Duodenal mucosa (tissue), 2 donors: ENCODE measurements at regions not wholly inside any gene's neighbourhood (a gene's known extent, or its start where the extent isn't known, plus 50 kb on each side); places are given as distances from the start of the nearest gene placed in this dataset.

Experiments
- H3K27ac ChIP-seq: one replicate; pipeline ENCODE4 v1.7.0; 2013; ENCODE audit warnings: low read depth, low read length
- H3K27me3 ChIP-seq, 2 donors: one replicate each; pipeline ENCODE4 v1.7.0; 2013; ENCODE audit warnings: low read length in 2 of 2, control low read depth in 1 of 2; ENCODE audit not compliant: insufficient read depth in 2 of 2, control insufficient read depth in 1 of 2
- H3K36me3 ChIP-seq, 2 donors: one replicate each; pipeline ENCODE4 v1.7.0; 2013; ENCODE audit warnings: low read length in 2 of 2, control low read depth in 1 of 2; ENCODE audit not compliant: insufficient read depth in 2 of 2, control insufficient read depth in 1 of 2
- H3K4me1 ChIP-seq, 2 donors: one replicate each; pipeline ENCODE4 v1.7.0; 2013; ENCODE audit warnings: low read length in 2 of 2, control low read depth in 1 of 2; ENCODE audit not compliant: insufficient read depth in 2 of 2, control insufficient read depth in 1 of 2
- H3K4me3 ChIP-seq, 2 donors: one replicate each; pipeline ENCODE4 v1.7.0; 2013; ENCODE audit warnings: low read length in 2 of 2, low read depth in 1 of 2
- H3K9ac ChIP-seq, 2 donors: one replicate each; pipeline ENCODE4 v1.7.0; 2013; ENCODE audit warnings: low read length in 2 of 2, low read depth in 1 of 2
- H3K9me3 ChIP-seq, 2 donors: one replicate each; pipeline ENCODE4 v1.7.0; 2013; ENCODE audit warnings: low read length in 2 of 2, control low read depth in 1 of 2; ENCODE audit not compliant: control insufficient read depth in 1 of 2

DNA sequence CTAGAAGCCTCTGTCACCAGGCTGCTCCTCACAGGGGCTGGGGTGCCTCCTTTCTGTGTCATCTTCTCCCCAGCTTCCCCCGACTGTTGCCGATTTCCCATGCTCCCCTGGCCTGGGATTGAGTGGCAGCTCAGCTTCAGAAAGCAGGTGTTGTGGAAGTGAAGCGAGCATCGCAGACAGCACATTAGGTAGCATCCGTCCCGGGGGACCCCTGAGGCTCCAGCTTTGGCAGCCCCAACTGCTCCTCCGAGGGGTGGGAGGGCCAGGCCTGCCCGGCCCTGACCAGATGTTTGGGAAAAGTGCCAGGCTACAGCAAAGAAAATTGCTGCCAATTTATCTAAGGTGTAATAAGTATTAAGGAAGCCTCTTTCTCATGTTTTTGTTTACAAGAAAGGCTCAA is 1045.6 kb downstream of the BCL11B start:
- Histone ChIP-seq H3K9me3 (no peaks in the 10 kb centered on the region), H3K4me3 (no peak overlapping the region), H3K4me1 (no peaks in the 10 kb centered on the region), H3K27ac (no peak overlapping the region), H3K36me3 (no peaks in the 10 kb centered on the region), H3K27me3 (no peaks in the 10 kb centered on the region), H3K9ac (no peak overlapping the region)

DNA sequence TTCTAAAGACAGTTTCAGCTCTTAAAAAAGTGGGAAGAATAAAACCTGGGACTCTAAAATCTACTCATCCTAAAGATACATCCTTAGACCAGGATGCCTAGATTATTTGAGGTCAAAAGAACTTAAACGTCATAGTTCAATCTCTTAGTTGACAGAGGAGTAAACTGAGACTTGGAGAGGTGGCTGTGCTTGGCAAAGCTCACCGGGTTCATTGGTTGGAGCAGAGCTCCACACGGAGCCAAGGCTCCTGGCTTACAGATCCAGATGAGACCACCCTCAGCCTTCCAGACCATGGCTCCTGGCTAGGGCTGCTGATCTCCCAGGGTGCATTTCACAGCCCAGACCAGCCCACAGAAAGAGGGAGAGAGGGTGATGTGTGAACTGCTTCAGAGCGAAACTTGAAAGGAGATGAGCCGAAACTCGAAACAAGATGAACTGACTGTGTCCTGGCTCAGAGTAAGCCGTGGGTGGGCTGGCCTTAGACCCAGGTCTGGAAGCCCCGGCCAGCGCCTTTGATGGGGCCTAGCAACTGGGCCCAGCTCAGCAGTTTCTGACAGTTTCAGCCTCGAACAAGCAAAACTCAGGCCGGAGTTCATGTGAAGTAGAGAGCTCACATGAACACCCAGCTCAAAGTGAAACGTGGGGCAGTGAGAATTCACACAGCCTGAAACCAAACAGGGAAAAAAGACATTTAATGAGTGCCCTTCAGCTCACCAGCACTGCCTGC is 1044.8 kb downstream of the BCL11B start:
- no peaks in the 10 kb centered on the region for H3K4me1 ChIP-seq
- H3K4me3 ChIP-seq, result no peak overlapping the region
- H3K27ac ChIP-seq, result no peak overlapping the region
- H3K9me3 ChIP-seq, result no peaks in the 10 kb centered on the region
- H3K9ac ChIP-seq, result no peak overlapping the region
- H3K27me3 ChIP-seq, result no peaks in the 10 kb centered on the region
- H3K36me3 ChIP-seq, result no peaks in the 10 kb centered on the region

DNA sequence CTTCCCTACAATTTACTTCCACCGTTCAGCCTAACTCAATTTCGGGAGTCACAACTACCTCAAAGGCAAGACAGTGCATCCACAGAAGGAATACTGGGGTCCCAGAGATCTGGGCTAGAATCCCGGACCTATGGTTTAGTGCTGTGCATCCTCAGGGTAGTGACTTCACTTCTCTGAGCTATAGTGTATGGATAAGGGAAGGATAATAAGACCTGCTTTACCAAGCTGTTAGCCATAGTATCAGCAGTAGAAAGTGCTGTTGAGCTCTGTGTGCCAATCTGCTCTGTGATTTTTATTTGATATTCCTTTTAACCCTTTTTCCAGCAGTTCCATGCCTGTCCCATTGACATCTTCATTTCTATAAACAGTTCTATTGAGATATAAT is 1044.3 kb downstream of the BCL11B start:
- H3K9ac ChIP-seq, result no peak overlapping the region
- no peaks in the 10 kb centered on the region for H3K4me1 ChIP-seq
- H3K9me3 ChIP-seq, result no peaks in the 10 kb centered on the region
- H3K4me3 ChIP-seq, result no peak overlapping the region
- no peak overlapping the region for H3K27ac ChIP-seq
- H3K27me3 ChIP-seq, result no peaks in the 10 kb centered on the region
- no peaks in the 10 kb centered on the region for H3K36me3 ChIP-seq

DNA sequence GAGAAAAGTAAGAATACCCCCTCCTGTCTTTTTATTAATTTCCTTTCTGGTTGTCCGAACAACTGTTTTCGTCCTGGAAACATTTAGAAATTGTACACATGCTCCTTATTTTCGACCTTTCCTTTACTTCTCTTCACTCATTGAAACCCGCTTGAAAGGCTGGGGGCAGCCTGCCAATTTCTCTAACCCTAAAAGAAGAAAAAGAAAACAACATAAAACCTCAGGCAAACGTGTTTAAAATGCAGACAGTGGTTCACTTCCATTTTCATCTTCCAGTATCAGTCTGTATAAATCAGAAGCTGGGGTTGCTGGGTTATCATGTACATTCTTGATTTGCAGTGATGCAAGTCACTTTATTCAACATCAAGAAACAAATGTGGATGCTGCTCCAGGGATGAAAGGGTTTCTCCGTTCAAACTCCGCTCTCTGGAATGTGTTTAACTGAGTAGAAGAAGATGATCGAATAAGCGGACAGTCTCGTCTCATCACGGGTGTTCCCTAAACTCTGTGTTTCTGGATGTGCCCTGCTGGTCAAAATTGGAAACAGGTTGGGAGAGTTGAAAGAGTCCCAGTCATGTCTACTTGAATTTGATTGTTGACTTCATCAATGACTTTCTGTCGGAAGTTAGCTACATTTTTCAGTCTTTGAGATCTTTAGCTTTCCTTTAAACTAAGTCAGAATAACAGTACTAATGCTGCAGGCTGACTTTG is 1042.2 kb downstream of the BCL11B start:
- no peak overlapping the region for H3K9ac ChIP-seq
- no peak overlapping the region for H3K27ac ChIP-seq
- no peaks in the 10 kb centered on the region for H3K36me3 ChIP-seq
- H3K4me3 ChIP-seq, result no peak overlapping the region
- no peaks in the 10 kb centered on the region for H3K9me3 ChIP-seq
- no peaks in the 10 kb centered on the region for H3K4me1 ChIP-seq
- no peaks in the 10 kb centered on the region for H3K27me3 ChIP-seq

DNA sequence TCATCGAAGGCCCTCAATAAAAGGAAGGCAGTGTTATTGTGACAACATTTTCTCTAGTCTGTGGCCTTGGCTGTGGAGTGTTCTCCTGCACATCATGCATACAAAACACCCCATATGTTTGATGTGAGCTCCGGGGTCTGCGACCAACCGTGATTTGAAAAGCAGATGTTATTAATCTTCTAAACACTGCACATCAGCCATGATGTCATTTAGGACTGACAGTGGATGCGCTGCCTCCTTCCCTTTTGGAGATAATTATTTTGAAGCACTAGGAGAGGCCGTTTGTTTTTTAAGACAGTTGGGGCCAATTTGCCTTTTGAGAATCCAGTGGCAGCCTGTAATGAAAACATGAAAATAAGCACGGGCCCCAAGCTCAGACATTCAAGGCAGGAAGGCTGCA is 1041.6 kb downstream of the BCL11B start:
- Histone ChIP-seq H3K9ac (no peak overlapping the region), H3K27me3 (no peaks in the 10 kb centered on the region), H3K27ac (no peak overlapping the region), H3K36me3 (no peaks in the 10 kb centered on the region), H3K4me3 (no peak overlapping the region), H3K9me3 (no peaks in the 10 kb centered on the region), H3K4me1 (no peaks in the 10 kb centered on the region)

DNA sequence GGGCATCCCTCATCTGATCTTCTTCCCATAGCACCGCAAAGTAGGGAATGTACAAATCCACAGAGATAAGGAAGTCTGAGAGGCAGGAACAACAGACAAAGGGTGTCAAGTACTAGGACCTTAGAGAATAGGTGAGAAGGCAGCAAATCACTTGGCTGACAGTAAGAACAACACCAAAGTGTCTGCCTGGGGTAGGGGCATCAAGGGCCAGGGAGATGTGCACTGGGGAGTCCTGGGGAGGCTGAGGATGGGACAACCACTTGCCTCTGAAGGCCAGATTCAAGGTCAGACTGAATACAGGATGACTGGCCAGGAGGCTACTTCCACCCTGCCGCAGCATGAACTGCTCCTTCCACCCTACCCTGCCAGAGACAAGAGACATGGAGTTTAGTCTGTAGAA is 1040.8 kb downstream of the BCL11B start:
- Histone ChIP-seq H3K27me3 (no peaks in the 10 kb centered on the region), H3K4me3 (no peak overlapping the region), H3K4me1 (no peaks in the 10 kb centered on the region), H3K9me3 (no peaks in the 10 kb centered on the region), H3K27ac (no peak overlapping the region), H3K9ac (no peak overlapping the region), H3K36me3 (no peaks in the 10 kb centered on the region)

DNA sequence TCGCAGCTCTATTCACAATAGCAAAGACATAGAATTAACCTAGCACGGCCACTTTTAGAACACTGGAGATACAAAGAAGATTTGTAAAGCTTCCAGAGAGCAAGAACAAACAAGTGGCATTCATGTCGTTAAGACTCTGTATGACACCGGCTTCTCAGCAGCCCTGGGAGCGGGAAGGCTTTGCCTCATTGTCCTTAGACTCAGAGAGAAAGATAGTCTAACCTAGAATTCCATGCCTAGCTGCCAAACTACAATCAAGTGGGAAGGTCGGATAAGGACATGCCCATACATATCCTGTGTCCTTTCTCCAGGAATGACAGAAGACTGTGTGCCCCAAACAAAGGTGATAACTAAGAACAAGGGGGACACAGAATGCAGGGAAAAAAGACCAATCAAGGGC is 1038.3 kb downstream of the BCL11B start:
- H3K36me3 ChIP-seq, result no peaks in the 10 kb centered on the region
- H3K4me1 ChIP-seq, result no peaks in the 10 kb centered on the region
- H3K27ac ChIP-seq, result no peak overlapping the region
- H3K9ac ChIP-seq, result no peak overlapping the region
- H3K27me3 ChIP-seq, result no peaks in the 10 kb centered on the region
- H3K4me3 ChIP-seq, result no peak overlapping the region
- no peaks in the 10 kb centered on the region for H3K9me3 ChIP-seq

DNA sequence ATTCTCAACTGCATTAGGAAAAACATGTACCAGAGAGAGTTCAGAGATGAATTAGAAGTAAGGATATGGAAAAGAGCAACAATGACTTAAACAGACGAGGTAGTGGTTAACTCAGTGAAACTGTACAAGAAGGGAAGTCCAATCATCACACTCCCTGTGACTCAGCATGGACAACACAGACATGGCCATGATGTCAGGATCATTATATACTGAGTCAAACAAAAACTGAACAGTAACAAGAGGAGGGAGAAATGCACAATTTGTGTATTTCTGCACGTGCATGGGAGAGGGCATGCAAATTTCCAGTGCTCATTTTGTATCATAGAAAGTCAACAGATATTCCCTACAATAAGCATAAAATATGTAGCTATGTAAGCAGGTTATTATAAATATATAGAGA is 1037.8 kb downstream of the BCL11B start:
- Histone ChIP-seq H3K27me3 (no peaks in the 10 kb centered on the region), H3K4me1 (no peaks in the 10 kb centered on the region), H3K27ac (no peak overlapping the region), H3K9ac (no peak overlapping the region), H3K4me3 (no peak overlapping the region), H3K9me3 (no peaks in the 10 kb centered on the region), H3K36me3 (no peaks in the 10 kb centered on the region)

DNA sequence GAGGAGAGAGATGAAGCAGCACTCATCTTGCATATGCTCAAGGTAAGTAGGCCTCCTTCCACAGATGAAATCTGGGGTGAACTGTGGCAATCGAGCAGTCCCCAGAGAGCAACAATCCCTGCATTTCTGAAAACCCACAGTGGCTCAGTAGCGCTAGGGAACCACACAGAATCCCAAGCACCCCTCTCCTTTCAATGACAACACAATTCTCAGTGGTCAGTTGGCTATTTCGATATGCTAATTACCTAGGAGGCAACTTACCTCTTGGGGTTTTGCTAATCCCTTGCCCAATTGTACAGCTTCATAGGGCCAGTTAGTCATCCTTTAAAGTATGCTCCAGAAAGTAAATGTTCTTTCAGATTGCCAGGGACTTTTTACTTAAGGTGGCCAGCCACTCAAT is 1035.7 kb downstream of the BCL11B start:
- no peak overlapping the region for H3K4me3 ChIP-seq
- no peak overlapping the region for H3K9ac ChIP-seq
- H3K4me1 ChIP-seq, result no peaks in the 10 kb centered on the region
- no peaks in the 10 kb centered on the region for H3K36me3 ChIP-seq
- H3K9me3 ChIP-seq, result no peaks in the 10 kb centered on the region
- no peak overlapping the region for H3K27ac ChIP-seq
- no peaks in the 10 kb centered on the region for H3K27me3 ChIP-seq

DNA sequence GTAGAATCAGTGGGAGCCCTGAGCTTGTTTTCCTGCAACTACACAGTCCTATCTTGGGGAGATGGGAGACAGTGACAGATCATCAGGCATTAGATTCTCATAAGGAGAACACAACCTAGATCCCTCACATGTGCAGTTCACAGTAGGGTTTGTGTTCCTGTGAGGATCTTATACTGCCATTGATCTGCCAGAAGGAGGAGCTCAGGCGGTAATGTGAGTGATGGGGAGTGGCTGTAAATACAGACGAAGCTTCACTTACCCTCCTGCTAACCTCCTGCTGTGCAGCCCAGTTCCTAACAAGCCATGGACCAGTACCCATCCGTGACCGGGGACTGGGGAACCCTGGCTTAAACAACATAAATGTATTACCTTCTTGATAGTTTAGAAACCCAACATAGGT is 1034.1 kb downstream of the BCL11B start:
- no peaks in the 10 kb centered on the region for H3K4me1 ChIP-seq
- no peaks in the 10 kb centered on the region for H3K36me3 ChIP-seq
- no peak overlapping the region for H3K27ac ChIP-seq
- H3K4me3 ChIP-seq, result no peak overlapping the region
- H3K9ac ChIP-seq, result no peak overlapping the region
- no peaks in the 10 kb centered on the region for H3K27me3 ChIP-seq
- H3K9me3 ChIP-seq, result no peaks in the 10 kb centered on the region
